ENCODE measurements at regions not wholly inside any gene's neighbourhood (a gene's known extent, or its start where the extent isn't known, plus 50 kb on each side); places are given as distances from the start of the nearest gene placed in this dataset.

- no peak for DNase-seq (ENCODE audit: low spot score)
- Histone ChIP-seq H3K27me3 (replicated peaks; ENCODE audit: insufficient read depth) (no peaks in the 10 kb centered on the region), H3K9me3 (no peaks in the 10 kb centered on the region), H3K36me3 (no peaks in the 10 kb centered on the region), H3K4me3 (no peak overlapping the region), H3K27ac (no peak overlapping the region), H3K4me1 (replicated peaks) (no peaks in the 10 kb centered on the region)
- 89% methylated on average over 9 of the region's 9 CpGs for WGBS
- intact Hi-C loops (cut with DNase I): no loop called here
- TF ChIP-seq POLR2A (IDR thresholded peaks at IDR 0.05) (no peak), POLR2AphosphoS5 (IDR thresholded peaks at IDR 0.05) (no peak), CTCF (IDR thresholded peaks at IDR 0.05) (no peak)
These were observed 348.5 kb downstream of the TCERG1L start for GRCh38 chr10:130963052-130963393.

- H3K36me3 ChIP-seq: no peaks in the 10 kb centered on the region
- intact Hi-C loops (cut with DNase I): no loop called here
These were observed 347.6 kb downstream of the TCERG1L start for GRCh38 chr10:130963786-130964522.

GRCh38 chr10:130964771-130965170, 346.8 kb downstream of the TCERG1L start:
- TF ChIP-seq CTCF (IDR thresholded peaks at IDR 0.05) (no peak), POLR2AphosphoS5 (IDR thresholded peaks at IDR 0.05) (no peak), POLR2A (IDR thresholded peaks at IDR 0.05) (no peak)
- WGBS: 88% methylated on average over 9 of the region's 9 CpGs
- Histone ChIP-seq H3K27me3 (replicated peaks; ENCODE audit: insufficient read depth) (no peaks in the 10 kb centered on the region), H3K27ac (no peak overlapping the region), H3K4me3 (no peak overlapping the region), H3K4me1 (replicated peaks) (no peaks in the 10 kb centered on the region), H3K36me3 (no peaks in the 10 kb centered on the region), H3K9me3 (no peaks in the 10 kb centered on the region)
- intact Hi-C loops (cut with DNase I): no loop called here
- DNase-seq (ENCODE audit: low spot score): no peak

More at GRCh38 chr10:130963786-130964522, 347.6 kb downstream of the TCERG1L start:
- no peaks in the 10 kb centered on the region for H3K9me3 ChIP-seq
- no peak overlapping the region for H3K4me3 ChIP-seq
- H3K27ac ChIP-seq: no peak overlapping the region
- TF ChIP-seq POLR2AphosphoS5 (IDR thresholded peaks at IDR 0.05) (no peak), CTCF (IDR thresholded peaks at IDR 0.05) (no peak), POLR2A (IDR thresholded peaks at IDR 0.05) (no peak)
- no peaks in the 10 kb centered on the region for H3K4me1 ChIP-seq (replicated peaks)
- no peak for DNase-seq (ENCODE audit: low spot score)
- no peaks in the 10 kb centered on the region for H3K27me3 ChIP-seq (replicated peaks; ENCODE audit: insufficient read depth)
- 91% methylated on average over 16 of the region's 16 CpGs for WGBS

DNA sequence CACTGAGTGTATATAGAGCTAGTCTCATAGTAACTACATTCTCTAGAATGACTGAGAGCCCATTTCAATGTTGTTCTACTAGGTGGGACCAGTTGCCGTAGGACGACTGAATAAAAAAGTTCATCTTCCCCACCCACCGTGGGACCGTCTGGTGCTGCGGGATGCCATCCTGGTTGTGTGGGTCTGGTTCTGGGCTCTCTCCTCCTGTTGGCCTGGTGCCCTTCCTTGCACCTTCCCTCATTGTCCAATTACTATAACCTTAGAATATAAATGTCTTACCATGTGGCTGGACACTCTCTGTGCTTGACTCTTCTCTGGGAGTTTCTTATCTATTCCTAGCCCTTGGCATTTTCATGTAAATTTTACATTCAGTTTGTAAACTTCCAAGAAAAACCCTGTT, 344.4 kb downstream of the TCERG1L start:
- intact Hi-C loops (cut with DNase I): no loop called here

More for the DNA sequence above, 344.4 kb downstream of the TCERG1L start:
- no peak for TF ChIP-seq CTCF (IDR thresholded peaks at IDR 0.05)
- no peak for TF ChIP-seq POLR2AphosphoS5 (IDR thresholded peaks at IDR 0.05)
- no peak for TF ChIP-seq POLR2A (IDR thresholded peaks at IDR 0.05)
- no peaks in the 10 kb centered on the region for H3K27me3 ChIP-seq (replicated peaks; ENCODE audit: insufficient read depth)
- 83% methylated on average over 5 of the region's 5 CpGs for WGBS
- H3K36me3 ChIP-seq: no peaks in the 10 kb centered on the region
- no peak overlapping the region for H3K4me3 ChIP-seq
- no peak overlapping the region for H3K27ac ChIP-seq
- DNase-seq (ENCODE audit: low spot score): no peak
- H3K4me1 ChIP-seq (replicated peaks): no peaks in the 10 kb centered on the region
- no peaks in the 10 kb centered on the region for H3K9me3 ChIP-seq
